CD14-positive monocyte (primary cell): ENCODE measurements at regions not wholly inside any gene's neighbourhood (a gene's known extent, or its start where the extent isn't known, plus 50 kb on each side); places are given as distances from the start of the nearest gene placed in this dataset.

Experiments
- DNase-seq, 3 donors: peaks; one replicate each; pipeline ENCODE4 v3.0.0-alpha.2; 2011 to 2022
- H2AFZ ChIP-seq: 2 replicates; pipeline ENCODE4 v1.6.0; 2012; ENCODE audit warnings: mild to moderate bottlenecking, low read depth, low read length, inconsistent platforms; ENCODE audit not compliant: insufficient read depth, poor library complexity, severe bottlenecking
- H3K27ac ChIP-seq, 2 donors: 1 replicate in 1 of 2; 2 replicates in 1 of 2; pipeline ENCODE4 v1.5.1; 2012 to 2013; ENCODE audit warnings: low read length in 2 of 2, control low read depth in 1 of 2, inconsistent platforms in 1 of 2, low read depth in 1 of 2, mild to moderate bottlenecking in 1 of 2
- H3K27me3 ChIP-seq, 2 donors: one replicate each; pipeline versions ENCODE4 v1.6.0 to v1.6.1; 2011 to 2013; ENCODE audit warnings: low read length in 2 of 2; ENCODE audit not compliant: control insufficient read depth in 2 of 2, insufficient read depth in 2 of 2
- H3K36me3 ChIP-seq, 2 donors: replicated peaks in 1 of 2; 1 replicate in 1 of 2; 2 replicates in 1 of 2; pipeline versions ENCODE4 v1.5.1 to v1.6.1; 2012 to 2013; ENCODE audit warnings: low read length in 2 of 2, control low read depth in 1 of 2, inconsistent platforms in 1 of 2, mild to moderate bottlenecking in 1 of 2; ENCODE audit not compliant: insufficient read depth in 2 of 2, control insufficient read depth in 1 of 2
- H3K4me1 ChIP-seq, 2 donors: 1 replicate in 1 of 2; 2 replicates in 1 of 2; pipeline versions ENCODE4 v1.5.1 to v1.6.1; 2012 to 2013; ENCODE audit warnings: low read length in 2 of 2, control low read depth in 1 of 2, inconsistent platforms in 1 of 2, mild to moderate bottlenecking in 1 of 2, moderate library complexity in 1 of 2; ENCODE audit not compliant: insufficient read depth in 2 of 2, control insufficient read depth in 1 of 2
- H3K4me2 ChIP-seq: replicated peaks from 2 replicates; pipeline ENCODE3; 2012; ENCODE audit warnings: low read length, moderate library complexity, mild to moderate bottlenecking; ENCODE audit not compliant: poor library complexity, severe bottlenecking; ENCODE audit errors: extremely low read depth
- H3K4me3 ChIP-seq, 3 experiments: fragments of 200-600 bp in 1 of 3; sonication (generic) in 1 of 3; replicated peaks in 1 of 3; 1 replicate in 2 of 3; 2 replicates in 1 of 3; pipeline ENCODE4 v1.5.1; 2011 to 2013; ENCODE audit warnings: low read length in 3 of 3, mild to moderate bottlenecking in 3 of 3, control low read depth in 2 of 3, low read depth in 2 of 3, inconsistent platforms in 1 of 3, moderate library complexity in 1 of 3
- H3K79me2 ChIP-seq: 2 replicates; pipeline ENCODE4 v1.6.0; 2012; ENCODE audit warnings: mild to moderate bottlenecking, control low read depth, inconsistent platforms, low read length, moderate library complexity; ENCODE audit not compliant: insufficient read depth
- H3K9ac ChIP-seq: 2 replicates; pipeline ENCODE4 v1.6.0; 2017; ENCODE audit warnings: low read length, mild to moderate bottlenecking; ENCODE audit not compliant: insufficient read depth, poor library complexity, severe bottlenecking
- H3K9me3 ChIP-seq, 2 donors: replicated peaks in 1 of 2; 1 replicate in 1 of 2; 2 replicates in 1 of 2; pipeline versions ENCODE4 v1.5.1 to v1.6.1; 2012 to 2013; ENCODE audit warnings: low read length in 2 of 2, control low read depth in 1 of 2; ENCODE audit not compliant: control insufficient read depth in 1 of 2, insufficient read depth in 1 of 2
- H4K20me1 ChIP-seq: 2 replicates; pipeline ENCODE4 v1.6.0; 2012; ENCODE audit warnings: mild to moderate bottlenecking, low read length, control low read depth, moderate library complexity; ENCODE audit not compliant: insufficient read depth
- H3K27ac Mint-ChIP-seq, 7 donors: one replicate each; pipeline ENCODE4 v1.8.0; 2020; ENCODE audit warnings: mild to moderate bottlenecking in 7 of 7, mixed read lengths in 7 of 7, moderate library complexity in 6 of 7, inconsistent platforms in 2 of 7
- H3K27me3 Mint-ChIP-seq, 3 donors: one replicate each; pipeline ENCODE4 v1.8.0; 2021 to 2022; ENCODE audit warnings: low read depth in 3 of 3, mild to moderate bottlenecking in 3 of 3, mixed read lengths in 3 of 3, moderate library complexity in 3 of 3, inconsistent platforms in 1 of 3
- H3K36me3 Mint-ChIP-seq, 2 donors: one replicate each; pipeline ENCODE4 v1.8.0; 2020; ENCODE audit warnings: mixed read lengths in 2 of 2, inconsistent platforms in 1 of 2, mild to moderate bottlenecking in 1 of 2
- H3K4me1 Mint-ChIP-seq: one replicate; pipeline ENCODE4 v1.8.0; 2020; ENCODE audit warnings: mild to moderate bottlenecking, mixed read lengths
- H3K4me3 Mint-ChIP-seq, 2 donors: one replicate each; pipeline ENCODE4 v1.8.0; 2020; ENCODE audit warnings: mild to moderate bottlenecking in 2 of 2, mixed read lengths in 2 of 2, moderate library complexity in 1 of 2
- H3K9me3 Mint-ChIP-seq, 7 donors: one replicate each; pipeline ENCODE4 v1.8.0; 2020 to 2022; ENCODE audit warnings: mixed read lengths in 7 of 7, mild to moderate bottlenecking in 6 of 7, moderate library complexity in 6 of 7, inconsistent platforms in 2 of 7
- CTCF ChIP-seq: fragments of 200-600 bp; IDR thresholded peaks from one replicate; pipeline ENCODE4 v1.8.0; 2022; ENCODE audit warnings: antibody characterized with exemption, mild to moderate bottlenecking
- WGBS: methylation state at CpG from one replicate; pipeline ENCODE4 v1.1.5; 2013; ENCODE audit warnings: missing lambda C conversion rate; ENCODE audit not compliant: insufficient coverage; 5-methylcytosine and 5-hydroxymethylcytosine counted together
- intact Hi-C, 2 donors: fragments of 100-400 bp; cut with micrococcal nuclease; formaldehyde crosslinking; loops; one replicate each; pipeline versions ENCODE4 v1.15.0 to v1.15.1; 2023

GRCh38 chr19:28834996-28835395 is 378.0 kb downstream of the UQCRFS1 start:
- H3K9me3 Mint-ChIP-seq: peaks cover 0 to 4% (median 2%) of the 10 kb centered on the region in 7 donors
- no peak overlapping the region for H3K27ac ChIP-seq
- WGBS: 61% methylated on average over 3 of the region's 3 CpGs
- no peak overlapping the region for H3K4me3 Mint-ChIP-seq
- H3K4me2 ChIP-seq: no peak overlapping the region
- intact Hi-C loops: no loop called here
- H3K27me3 ChIP-seq: no peaks in the 10 kb centered on the region
- no peaks in the 10 kb centered on the region for H3K4me1 Mint-ChIP-seq
- no peak overlapping the region for H2AFZ ChIP-seq
- H3K4me3 ChIP-seq: no peak overlapping the region
- H3K36me3 ChIP-seq: no peaks in the 10 kb centered on the region
- H3K36me3 Mint-ChIP-seq: no peaks in the 10 kb centered on the region
- no peaks in the 10 kb centered on the region for H3K79me2 ChIP-seq
- H3K9me3 ChIP-seq: no peaks in the 10 kb centered on the region
- H4K20me1 ChIP-seq: no peaks in the 10 kb centered on the region
- TF ChIP-seq CTCF: no peak
- no peaks in the 10 kb centered on the region for H3K4me1 ChIP-seq
- H3K27ac Mint-ChIP-seq: no peak overlapping the region
- DNase-seq: no peak
- H3K9ac ChIP-seq: no peak overlapping the region
- H3K27me3 Mint-ChIP-seq: peaks cover 0 to 1% (median 0%) of the 10 kb centered on the region in 3 donors

DNA sequence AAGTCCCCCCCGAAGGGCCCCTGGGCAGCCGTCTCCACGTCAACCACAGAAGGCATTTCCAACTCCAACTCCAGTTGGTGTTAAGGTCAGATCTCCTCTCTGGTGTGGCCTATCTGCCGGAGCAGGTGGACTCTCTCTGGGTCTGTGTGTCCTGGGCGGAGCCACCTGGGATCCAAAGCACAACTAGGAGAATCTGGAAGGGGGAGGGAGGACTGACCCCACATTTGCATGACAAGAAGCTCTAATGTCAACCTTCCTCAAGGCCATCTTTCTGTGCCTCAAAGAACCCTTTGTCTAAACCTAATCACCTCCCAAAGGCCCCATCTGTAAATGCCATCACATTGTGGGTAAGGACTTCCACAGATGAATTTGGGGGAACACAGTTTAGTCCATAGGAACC is 381.5 kb downstream of the UQCRFS1 start:
- no peaks in the 10 kb centered on the region for H4K20me1 ChIP-seq

More for the DNA sequence above, 381.5 kb downstream of the UQCRFS1 start:
- intact Hi-C loops: no loop called here
- H3K79me2 ChIP-seq: no peaks in the 10 kb centered on the region
- no peak overlapping the region for H3K4me2 ChIP-seq
- H3K4me1 Mint-ChIP-seq: no peaks in the 10 kb centered on the region
- no peak for TF ChIP-seq CTCF
- H3K9me3 Mint-ChIP-seq: peaks cover 0 to 8% (median 3%) of the 10 kb centered on the region in 7 donors
- no peak overlapping the region for H3K4me3 ChIP-seq
- H3K9me3 ChIP-seq: no peaks in the 10 kb centered on the region
- peaks cover 1 to 2% (median 1%) of the 10 kb centered on the region in 3 donors for H3K27me3 Mint-ChIP-seq
- no peak overlapping the region for H2AFZ ChIP-seq
- WGBS: 80% methylated on average over 1 of the region's 5 CpGs
- no peaks in the 10 kb centered on the region for H3K27me3 ChIP-seq
- no peak overlapping the region for H3K4me3 Mint-ChIP-seq
- no peak overlapping the region for H3K27ac ChIP-seq
- no peak overlapping the region for H3K27ac Mint-ChIP-seq
- no peaks in the 10 kb centered on the region for H3K4me1 ChIP-seq
- H3K36me3 ChIP-seq: no peaks in the 10 kb centered on the region
- no peak for DNase-seq
- no peaks in the 10 kb centered on the region for H3K36me3 Mint-ChIP-seq
- no peak overlapping the region for H3K9ac ChIP-seq
